Ishikawa (cell line): ENCODE measurements at regions not wholly inside any gene's neighbourhood (a gene's known extent, or its start where the extent isn't known, plus 50 kb on each side); places are given as distances from the start of the nearest gene placed in this dataset.

ENCODE experiments used
- CEBPB ChIP-seq: IDR thresholded peaks from 2 replicates; pipeline ENCODE4 v1.6.1; 2012
- EGR1 ChIP-seq: IDR thresholded peaks from 2 replicates; pipeline ENCODE4 v1.6.1; 2012
- EP300 ChIP-seq: IDR thresholded peaks from 2 replicates; pipeline ENCODE4 v1.6.1; 2012; ENCODE audit warnings: borderline replicate concordance
- MAX ChIP-seq: IDR thresholded peaks from 2 replicates; pipeline ENCODE4 v1.6.1; 2012
- REST ChIP-seq: IDR thresholded peaks from 2 replicates; pipeline ENCODE4 v1.6.1; 2012; ENCODE audit warnings: low read depth, mild to moderate bottlenecking
- TAF1 ChIP-seq: IDR thresholded peaks from 2 replicates; pipeline ENCODE4 v1.6.1; 2012; ENCODE audit warnings: low read depth, mild to moderate bottlenecking
- TCF12 ChIP-seq: IDR thresholded peaks from 2 replicates; pipeline ENCODE4 v1.6.1; 2012; ENCODE audit warnings: low read depth
- TEAD4 ChIP-seq: IDR thresholded peaks from 2 replicates; pipeline ENCODE4 v1.6.1; 2012
- USF1 ChIP-seq: IDR thresholded peaks from 2 replicates; pipeline ENCODE4 v1.6.1; 2012
- YY1 ChIP-seq: IDR thresholded peaks from 2 replicates; pipeline ENCODE4 v1.6.1; 2012; ENCODE audit warnings: low read depth
- ZBTB7A ChIP-seq: IDR thresholded peaks from 2 replicates; pipeline ENCODE4 v1.6.1; 2012; ENCODE audit warnings: low read depth

- no peak for TF ChIP-seq TCF12
- TF ChIP-seq TEAD4: no peak
- no peak for TF ChIP-seq EGR1
- TF ChIP-seq USF1: no peak
- TF ChIP-seq TAF1: no peak
- no peak for TF ChIP-seq CEBPB
- TF ChIP-seq ZBTB7A: no peak
- TF ChIP-seq MAX: no peak
- TF ChIP-seq EP300: no peak
- TF ChIP-seq YY1: no peak
- TF ChIP-seq REST: no peak
These were observed 95.6 kb upstream of the MGAT5 start for GRCh38 chr2:134158295-134158694.
